ENCODE measurements at regions not wholly inside any gene's neighbourhood (a gene's known extent, or its start where the extent isn't known, plus 50 kb on each side); places are given as distances from the start of the nearest gene placed in this dataset.

GRCh38 chr6:88512951-88513350, 346.8 kb upstream of the CNR1 start:
- TF ChIP-seq EZH2phosphoT487 (IDR thresholded peaks at IDR 0.05; ENCODE audit: low read length) (no peak), EZH2 (optimal IDR thresholded peaks at IDR 0.05; ENCODE audit: low read depth, low read length) (no peak), CTCF (IDR thresholded peaks at IDR 0.05; ENCODE audit: low read length) (no peak)
- Histone ChIP-seq H4K20me1 (ENCODE audit: insufficient read depth, low read length) (no peaks in the 10 kb centered on the region), H3K27me3 (replicated peaks; ENCODE audit: insufficient read depth, low read length) (no peaks in the 10 kb centered on the region), H3K79me2 (ENCODE audit: low read length) (no peaks in the 10 kb centered on the region), H3K4me1 (ENCODE audit: low read length) (no peaks in the 10 kb centered on the region), H3K36me3 (replicated peaks; ENCODE audit: insufficient read depth, low read length) (no peaks in the 10 kb centered on the region), H3F3A (ENCODE audit: insufficient read depth, low read length) (no peaks in the 10 kb centered on the region), H3K27ac (ENCODE audit: low read length) (no peak overlapping the region), H3K4me2 (ENCODE audit: low read depth, low read length) (no peak overlapping the region), H3K9me3 (replicated peaks; ENCODE audit: insufficient read depth, low read length) (no peaks in the 10 kb centered on the region), H3K4me3 (ENCODE audit: low read length) (no peak overlapping the region), H3K9ac (ENCODE audit: low read length) (no peak overlapping the region), H3K9me2 (replicated peaks; ENCODE audit: insufficient read depth, low read length) (no peaks in the 10 kb centered on the region), H2AFZ (ENCODE audit: low read length) (no peak overlapping the region)
- DNase-seq: no peak

GRCh38 chr6:88502391-88502790, 336.2 kb upstream of the CNR1 start:
- H3K27ac ChIP-seq (ENCODE audit: low read length): no peak overlapping the region
- H3K9ac ChIP-seq (ENCODE audit: low read length): no peak overlapping the region
- H3K9me2 ChIP-seq (replicated peaks; ENCODE audit: insufficient read depth, low read length): no peaks in the 10 kb centered on the region
- H3F3A ChIP-seq (ENCODE audit: insufficient read depth, low read length): no peaks in the 10 kb centered on the region
- H3K79me2 ChIP-seq (ENCODE audit: low read length): no peaks in the 10 kb centered on the region
- peaks cover 12% of the 10 kb centered on the region for H3K4me1 ChIP-seq (ENCODE audit: low read length)
- no peak for DNase-seq
- no peaks in the 10 kb centered on the region for H4K20me1 ChIP-seq (ENCODE audit: insufficient read depth, low read length)
- TF ChIP-seq EZH2phosphoT487 (IDR thresholded peaks at IDR 0.05; ENCODE audit: low read length) (no peak), EZH2 (optimal IDR thresholded peaks at IDR 0.05; ENCODE audit: low read depth, low read length) (no peak), CTCF (IDR thresholded peaks at IDR 0.05; ENCODE audit: low read length) (no peak)
- H2AFZ ChIP-seq (ENCODE audit: low read length): no peak overlapping the region
- H3K36me3 ChIP-seq (replicated peaks; ENCODE audit: insufficient read depth, low read length): no peaks in the 10 kb centered on the region
- no peaks in the 10 kb centered on the region for H3K9me3 ChIP-seq (replicated peaks; ENCODE audit: insufficient read depth, low read length)
- no peak overlapping the region for H3K4me3 ChIP-seq (ENCODE audit: low read length)
- H3K27me3 ChIP-seq (replicated peaks; ENCODE audit: insufficient read depth, low read length): no peaks in the 10 kb centered on the region
- no peak overlapping the region for H3K4me2 ChIP-seq (ENCODE audit: low read depth, low read length)

GRCh38 chr6:88499845-88500699, 333.9 kb upstream of the CNR1 start:
- Histone ChIP-seq H3K4me3 (ENCODE audit: low read length) (no peak overlapping the region), H3K79me2 (ENCODE audit: low read length) (no peaks in the 10 kb centered on the region), H3F3A (ENCODE audit: insufficient read depth, low read length) (no peaks in the 10 kb centered on the region), H3K4me2 (ENCODE audit: low read depth, low read length) (peak overlapping the region; percentile 19; the same call in 1 of the 2 replicates), H3K9ac (ENCODE audit: low read length) (no peak overlapping the region), H3K9me2 (replicated peaks; ENCODE audit: insufficient read depth, low read length) (no peaks in the 10 kb centered on the region), H3K4me1 (ENCODE audit: low read length) (peaks cover 12% of the 10 kb centered on the region), H3K27ac (ENCODE audit: low read length) (peak overlapping the region; percentile 44; the same call in 1 of the 2 replicates), H3K9me3 (replicated peaks; ENCODE audit: insufficient read depth, low read length) (no peaks in the 10 kb centered on the region), H2AFZ (ENCODE audit: low read length) (peak overlapping the region; percentile 63), H3K27me3 (replicated peaks; ENCODE audit: insufficient read depth, low read length) (no peaks in the 10 kb centered on the region), H4K20me1 (ENCODE audit: insufficient read depth, low read length) (no peaks in the 10 kb centered on the region), H3K36me3 (replicated peaks; ENCODE audit: insufficient read depth, low read length) (no peaks in the 10 kb centered on the region)
- no peak for DNase-seq
- TF ChIP-seq EZH2phosphoT487 (IDR thresholded peaks at IDR 0.05; ENCODE audit: low read length) (no peak), CTCF (IDR thresholded peaks at IDR 0.05; ENCODE audit: low read length) (no peak), EZH2 (optimal IDR thresholded peaks at IDR 0.05; ENCODE audit: low read depth, low read length) (no peak)

Data from MM.1S (cell line).